BLaER1 (cell line): ENCODE measurements at regions not wholly inside any gene's neighbourhood (a gene's known extent, or its start where the extent isn't known, plus 50 kb on each side); places are given as distances from the start of the nearest gene placed in this dataset.
"Not testable (repeated sequence)": the region's sequence is repeated elsewhere in the genome, so short reads cannot be mapped to it uniquely, and the experiment has no call there.

Experiments
- H3K27ac ChIP-seq: shearing (Covaris generic); formaldehyde crosslinking; 2 replicates; pipeline ENCODE4 v1.8.1; 2022
- H3K27me3 ChIP-seq: shearing (Covaris generic); formaldehyde crosslinking; 2 replicates; pipeline ENCODE4 v1.8.1; 2022
- H3K36me3 ChIP-seq: shearing (Covaris generic); formaldehyde crosslinking; 2 replicates; pipeline ENCODE4 v1.8.1; 2022
- H3K4me1 ChIP-seq: shearing (Covaris generic); formaldehyde crosslinking; 2 replicates; pipeline ENCODE4 v1.8.1; 2022
- H3K4me2 ChIP-seq: shearing (Covaris generic); formaldehyde crosslinking; 2 replicates; pipeline ENCODE4 v1.8.1; 2022
- H3K4me3 ChIP-seq: shearing (Covaris generic); formaldehyde crosslinking; 2 replicates; pipeline ENCODE4 v1.8.1; 2022
- H3K9ac ChIP-seq: shearing (Covaris generic); formaldehyde crosslinking; 2 replicates; pipeline ENCODE4 v1.8.1; 2022
- H3K9me3 ChIP-seq: shearing (Covaris generic); formaldehyde crosslinking; 2 replicates; pipeline ENCODE4 v1.8.1; 2022
- H4K20me1 ChIP-seq: shearing (Covaris generic); formaldehyde crosslinking; 2 replicates; pipeline ENCODE4 v1.8.1; 2022
- Cebpa-rat ChIP-seq: shearing (Covaris generic); IDR thresholded peaks from 2 replicates; pipeline ENCODE4 v1.8.1; 2022

DNA sequence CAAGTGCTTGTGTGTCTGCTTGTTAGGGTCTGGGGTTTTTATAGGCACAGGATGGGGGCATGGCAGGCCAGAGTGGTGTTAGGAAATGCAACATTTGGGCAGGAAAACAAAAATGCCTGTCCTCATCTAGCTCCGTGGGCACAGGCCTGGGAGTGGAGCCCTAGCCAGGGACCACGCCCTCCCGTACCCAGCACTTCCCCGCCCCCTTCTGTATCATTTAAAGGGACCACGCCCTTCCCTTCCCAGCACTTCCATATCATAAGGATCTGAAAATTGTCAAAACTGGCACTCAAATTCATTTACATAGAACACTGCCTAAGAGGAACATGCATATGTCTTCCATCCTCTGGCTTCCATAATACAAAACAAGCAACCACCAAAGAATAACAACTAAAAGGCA, 185.8 kb downstream of the B3GLCT start:
- no peaks in the 10 kb centered on the region for H3K9me3 ChIP-seq
- peaks cover 5% of the 10 kb centered on the region for H3K4me1 ChIP-seq
- no peaks in the 10 kb centered on the region for H4K20me1 ChIP-seq
- H3K4me3 ChIP-seq = no peak overlapping the region
- H3K27me3 ChIP-seq = no peaks in the 10 kb centered on the region
- H3K4me2 ChIP-seq = no peak overlapping the region
- H3K27ac ChIP-seq = no peak overlapping the region
- TF ChIP-seq Cebpa-rat = no peak
- H3K9ac ChIP-seq = no peak overlapping the region
- no peaks in the 10 kb centered on the region for H3K36me3 ChIP-seq

DNA sequence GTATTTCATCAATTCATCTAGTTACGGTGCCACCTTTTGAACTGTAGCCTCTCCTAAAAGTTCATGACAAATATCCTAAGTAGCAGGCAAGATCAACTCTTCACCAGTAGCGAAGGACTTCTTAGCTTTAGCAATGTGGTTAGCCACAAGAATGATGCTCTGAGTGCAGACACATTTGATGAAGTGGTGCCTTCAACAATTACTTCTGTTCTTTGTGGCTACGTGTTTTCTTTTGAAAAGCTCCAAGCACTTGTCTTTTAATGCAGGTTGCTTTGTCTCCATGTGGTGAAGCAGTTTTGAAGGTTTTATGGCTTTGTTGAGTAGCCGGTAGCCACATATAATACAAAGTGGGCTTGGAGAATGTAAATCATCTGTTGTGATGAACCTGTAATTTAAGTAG, 194.7 kb downstream of the B3GLCT start:
- no peak for TF ChIP-seq Cebpa-rat
- Histone ChIP-seq H3K4me2 (no peak overlapping the region), H4K20me1 (no peaks in the 10 kb centered on the region)

DNA sequence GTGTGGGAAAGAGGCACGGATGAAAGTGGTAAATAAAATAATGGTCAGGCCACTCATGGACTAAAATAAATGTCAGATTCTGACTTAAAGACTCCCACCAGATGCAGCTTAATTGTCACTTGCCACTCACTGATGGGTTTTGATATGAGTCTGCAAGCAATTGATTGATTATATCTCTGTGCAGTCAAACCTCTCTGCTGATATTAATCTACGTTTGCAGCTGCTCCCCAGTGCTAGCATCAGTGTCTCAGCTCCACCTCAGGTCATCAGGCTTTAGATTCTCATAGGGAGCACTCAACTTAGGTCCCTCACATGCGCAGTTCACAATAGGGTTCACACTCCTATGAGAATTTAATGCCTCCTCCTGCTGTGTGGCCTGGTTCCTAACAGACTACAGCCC, 195.3 kb downstream of the B3GLCT start:
- Histone ChIP-seq H4K20me1 (no peaks in the 10 kb centered on the region), H3K9ac (no peak overlapping the region), H3K4me2 (no peak overlapping the region), H3K4me1 (no peaks in the 10 kb centered on the region), H3K27ac (no peak overlapping the region), H3K4me3 (no peak overlapping the region), H3K36me3 (no peaks in the 10 kb centered on the region), H3K27me3 (no peaks in the 10 kb centered on the region), H3K9me3 (peaks cover 12% of the 10 kb centered on the region; the same call in 1 of the 2 replicates)
- no peak for TF ChIP-seq Cebpa-rat

More for the DNA sequence above, 194.7 kb downstream of the B3GLCT start:
- H3K9ac ChIP-seq = no peak overlapping the region
- H3K4me1 ChIP-seq = no peaks in the 10 kb centered on the region
- no peak overlapping the region for H3K27ac ChIP-seq
- no peaks in the 10 kb centered on the region for H3K36me3 ChIP-seq
- H3K4me3 ChIP-seq = no peak overlapping the region
- peaks cover 9% of the 10 kb centered on the region; the same call in 1 of the 2 replicates for H3K9me3 ChIP-seq
- H3K27me3 ChIP-seq = no peaks in the 10 kb centered on the region

DNA sequence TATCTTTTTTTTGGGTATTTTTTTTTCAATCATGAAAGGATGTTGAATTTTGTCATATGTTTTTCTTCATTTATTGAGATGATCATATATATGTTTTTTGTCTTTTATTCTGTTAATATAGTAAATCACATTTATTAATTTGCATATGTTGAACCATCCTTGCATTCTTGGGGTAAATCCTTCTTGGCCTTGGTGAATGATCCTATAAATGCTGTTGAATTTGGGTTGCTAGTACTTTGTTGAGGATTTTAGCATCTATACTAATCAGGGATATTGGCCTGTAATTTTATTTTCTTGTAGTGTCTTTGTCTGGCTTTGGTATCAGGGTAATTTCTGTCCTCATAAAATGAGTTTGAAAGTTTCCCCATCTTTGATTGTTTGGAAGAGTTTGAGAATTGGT, 199.9 kb downstream of the B3GLCT start:
- TF ChIP-seq Cebpa-rat = no peak
- Histone ChIP-seq H3K9me3 (peaks cover 12% of the 10 kb centered on the region; the same call in 1 of the 2 replicates), H3K4me3 (no peak overlapping the region), H3K27ac (no peak overlapping the region), H3K4me1 (no peaks in the 10 kb centered on the region), H3K4me2 (no peak overlapping the region), H3K36me3 (no peaks in the 10 kb centered on the region), H3K9ac (no peak overlapping the region), H4K20me1 (no peaks in the 10 kb centered on the region), H3K27me3 (no peaks in the 10 kb centered on the region)

DNA sequence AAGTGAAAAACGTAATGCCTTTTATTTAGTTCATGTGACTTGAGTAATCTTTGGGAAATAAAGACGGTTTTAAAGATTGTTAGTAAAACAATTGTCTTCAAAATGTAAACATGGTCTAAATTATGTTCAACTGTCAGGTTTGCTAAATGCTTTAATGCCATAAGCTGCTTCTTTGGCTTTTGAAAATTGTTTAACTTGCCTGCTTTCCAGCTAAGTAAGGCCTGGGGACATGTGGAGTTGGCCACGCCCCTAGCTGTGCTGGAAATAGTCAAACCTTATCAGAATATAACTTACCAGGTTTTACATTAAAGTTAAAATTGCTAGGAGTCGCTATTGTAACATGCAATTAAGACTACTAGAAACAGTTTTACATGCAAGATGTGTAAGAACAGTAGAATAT, 203.9 kb downstream of the B3GLCT start:
- not testable (repeated sequence) for H3K9me3 ChIP-seq, H3K27ac ChIP-seq, H3K4me3 ChIP-seq, H3K4me2 ChIP-seq, H4K20me1 ChIP-seq, H3K4me1 ChIP-seq, H3K36me3 ChIP-seq, H3K9ac ChIP-seq, H3K27me3 ChIP-seq

DNA sequence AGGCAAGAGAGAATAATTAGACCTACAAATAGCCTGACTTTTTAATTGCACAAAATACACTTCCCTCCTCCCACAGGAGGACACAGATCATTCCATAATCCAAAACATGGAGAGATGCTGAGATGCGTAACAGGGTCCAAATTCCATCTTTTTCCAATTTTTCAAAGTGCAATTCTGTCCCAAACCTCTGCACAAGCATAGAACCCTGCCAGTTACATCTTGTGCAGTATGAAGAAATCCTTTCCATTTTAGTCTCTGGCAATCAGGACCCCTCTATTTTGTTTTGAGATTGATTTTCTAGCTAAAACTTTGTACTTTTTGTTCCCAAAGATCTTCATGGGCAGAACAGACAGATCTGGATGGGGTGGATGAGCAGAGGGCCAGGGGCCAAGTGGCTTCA, 209.2 kb downstream of the B3GLCT start:
- no peaks in the 10 kb centered on the region for H4K20me1 ChIP-seq
- H3K4me2 ChIP-seq = no peak overlapping the region
- H3K4me1 ChIP-seq = no peaks in the 10 kb centered on the region
- H3K9me3 ChIP-seq = no peaks in the 10 kb centered on the region
- no peak for TF ChIP-seq Cebpa-rat
- no peak overlapping the region for H3K4me3 ChIP-seq
- H3K36me3 ChIP-seq = no peaks in the 10 kb centered on the region
- no peaks in the 10 kb centered on the region for H3K27me3 ChIP-seq
- H3K9ac ChIP-seq = no peak overlapping the region
- H3K27ac ChIP-seq = no peak overlapping the region

DNA sequence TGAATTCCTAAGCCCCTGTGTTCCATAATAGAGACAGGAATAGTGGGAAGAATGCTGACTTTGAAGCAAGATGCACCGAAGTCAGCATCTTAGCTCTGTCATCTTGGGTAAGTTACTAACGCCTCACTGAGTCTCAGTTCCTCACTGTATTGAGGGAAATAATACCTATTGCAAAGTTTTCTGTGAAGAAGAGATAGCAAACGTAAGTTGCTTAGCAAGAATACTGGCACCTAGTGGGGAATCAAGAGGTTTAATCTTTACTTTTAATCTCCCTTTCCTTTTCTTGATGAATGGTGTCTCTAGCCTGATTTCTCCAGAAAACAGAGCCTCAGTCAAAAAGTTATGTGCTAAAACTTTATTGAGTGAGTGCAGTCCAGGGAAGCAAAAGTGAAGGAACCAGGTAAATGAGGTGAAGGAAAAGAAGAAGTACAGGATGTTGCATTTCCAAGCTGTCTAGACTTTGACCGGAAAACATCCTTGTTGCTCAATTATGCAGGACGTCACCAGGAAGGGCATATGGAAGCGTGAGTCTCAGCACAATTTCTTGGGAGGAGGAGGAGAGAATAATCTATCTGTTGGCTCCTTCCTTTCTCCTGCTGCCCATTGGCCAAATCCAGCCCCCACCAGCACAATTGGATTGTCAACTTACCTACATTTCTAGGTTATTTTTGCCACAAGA, 210.0 kb downstream of the B3GLCT start:
- Histone ChIP-seq H3K9me3 (no peaks in the 10 kb centered on the region), H4K20me1 (no peaks in the 10 kb centered on the region), H3K9ac (no peak overlapping the region), H3K4me1 (no peaks in the 10 kb centered on the region), H3K4me2 (no peak overlapping the region), H3K27me3 (no peaks in the 10 kb centered on the region), H3K4me3 (no peak overlapping the region), H3K36me3 (no peaks in the 10 kb centered on the region), H3K27ac (no peak overlapping the region)
- no peak for TF ChIP-seq Cebpa-rat

DNA sequence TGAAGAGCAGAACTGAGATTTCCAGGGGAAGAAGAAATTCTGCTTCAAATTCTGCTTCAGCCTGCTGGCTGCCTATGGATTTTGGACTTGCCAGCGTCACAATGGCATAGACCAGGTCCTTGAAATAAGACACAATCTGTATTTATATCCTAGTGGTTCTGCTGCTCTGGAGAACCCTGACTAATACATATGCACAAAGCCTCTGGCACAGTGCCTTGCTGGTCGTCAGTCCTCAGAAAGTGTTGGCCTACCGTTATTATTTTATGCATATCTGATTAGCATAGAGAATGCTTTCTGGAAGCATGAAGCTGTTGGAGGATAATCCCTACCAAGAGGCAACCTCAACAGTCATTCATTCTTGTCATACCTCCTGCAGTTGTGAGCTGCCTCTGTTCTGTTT, 213.7 kb downstream of the B3GLCT start:
- H3K9me3 ChIP-seq = no peaks in the 10 kb centered on the region
- TF ChIP-seq Cebpa-rat = no peak
- no peaks in the 10 kb centered on the region for H3K4me1 ChIP-seq
- H3K4me2 ChIP-seq = no peak overlapping the region
- no peak overlapping the region for H3K4me3 ChIP-seq
- no peak overlapping the region for H3K27ac ChIP-seq
- no peaks in the 10 kb centered on the region for H4K20me1 ChIP-seq
- no peaks in the 10 kb centered on the region for H3K27me3 ChIP-seq
- no peaks in the 10 kb centered on the region for H3K36me3 ChIP-seq
- no peak overlapping the region for H3K9ac ChIP-seq

DNA sequence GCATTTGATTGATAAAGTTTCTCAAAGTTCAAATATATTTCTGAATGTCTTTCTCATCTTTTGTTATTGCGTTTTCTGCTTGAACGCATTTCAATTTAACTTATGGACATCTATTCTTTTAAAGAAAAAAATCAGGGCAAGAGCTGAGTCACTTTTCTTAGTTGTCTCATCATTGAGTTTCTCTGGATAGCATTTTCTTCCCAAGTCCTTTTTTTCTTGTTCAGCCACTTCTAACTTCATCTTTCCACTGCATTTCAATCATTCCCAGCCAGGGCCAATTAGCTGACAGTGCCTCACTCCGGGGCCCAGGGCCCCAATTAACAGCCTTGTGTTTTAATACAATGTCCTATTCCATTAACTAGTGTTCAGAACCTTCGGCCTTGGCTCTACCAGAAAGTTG, 216.3 kb downstream of the B3GLCT start:
- TF ChIP-seq Cebpa-rat = no peak
- Histone ChIP-seq H3K4me2 (no peak overlapping the region), H3K36me3 (no peaks in the 10 kb centered on the region), H4K20me1 (no peaks in the 10 kb centered on the region), H3K4me3 (no peak overlapping the region), H3K9me3 (no peaks in the 10 kb centered on the region), H3K27me3 (no peaks in the 10 kb centered on the region), H3K27ac (no peak overlapping the region), H3K9ac (no peak overlapping the region), H3K4me1 (no peaks in the 10 kb centered on the region)

DNA sequence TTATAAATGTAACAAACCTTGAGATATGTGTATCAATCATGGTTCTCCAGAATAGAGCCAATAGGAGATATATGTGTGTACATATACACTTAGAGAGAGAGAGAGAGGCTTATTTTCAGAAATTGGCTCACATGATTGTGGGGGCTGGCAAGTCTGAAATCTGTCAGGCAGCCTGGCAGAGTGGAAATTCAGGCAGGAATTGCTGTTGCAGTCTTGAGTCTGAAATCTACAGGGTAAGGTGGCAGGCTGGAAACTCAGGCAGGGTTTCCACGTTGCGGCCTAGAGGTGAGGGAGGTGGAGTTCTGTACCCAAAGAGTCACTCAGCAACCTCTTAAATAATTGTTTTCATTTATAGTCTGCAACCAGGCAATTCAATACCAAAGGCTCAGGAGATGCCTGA, 218.4 kb downstream of the B3GLCT start:
- Histone ChIP-seq H3K9me3 (no peaks in the 10 kb centered on the region), H3K36me3 (no peaks in the 10 kb centered on the region), H3K4me2 (no peak overlapping the region), H3K4me3 (no peak overlapping the region), H3K27ac (no peak overlapping the region), H4K20me1 (no peaks in the 10 kb centered on the region), H3K4me1 (no peaks in the 10 kb centered on the region), H3K27me3 (no peaks in the 10 kb centered on the region), H3K9ac (no peak overlapping the region)
- no peak for TF ChIP-seq Cebpa-rat

DNA sequence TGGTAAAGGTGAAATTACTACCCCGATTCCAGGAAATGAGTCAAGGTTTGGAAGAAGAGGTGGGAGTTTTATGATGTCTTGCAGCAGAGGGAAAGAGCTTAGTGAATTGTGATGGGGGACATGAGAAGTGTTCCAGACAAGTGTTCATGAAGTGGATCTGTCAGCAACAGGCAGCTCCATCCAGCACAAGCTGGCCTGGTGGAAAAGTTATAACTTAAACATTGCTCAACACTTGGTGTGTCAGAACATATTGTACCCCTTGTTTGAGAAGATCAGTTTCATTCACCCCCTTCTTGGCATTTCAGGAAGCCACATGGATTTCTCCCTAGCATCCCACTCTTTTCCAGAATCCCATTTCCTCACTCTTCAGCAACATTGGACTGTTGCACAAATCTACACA, 222.0 kb downstream of the B3GLCT start:
- Histone ChIP-seq H3K4me1 (no peaks in the 10 kb centered on the region), H3K9ac (no peak overlapping the region), H3K9me3 (no peaks in the 10 kb centered on the region), H3K4me3 (no peak overlapping the region), H3K27me3 (no peaks in the 10 kb centered on the region), H3K27ac (no peak overlapping the region), H3K36me3 (no peaks in the 10 kb centered on the region), H3K4me2 (no peak overlapping the region), H4K20me1 (no peaks in the 10 kb centered on the region)
- no peak for TF ChIP-seq Cebpa-rat
